A204.1 (cell line): ENCODE measurements at regions not wholly inside any gene's neighbourhood (a gene's known extent, or its start where the extent isn't known, plus 50 kb on each side); places are given as distances from the start of the nearest gene placed in this dataset.
"Not testable (repeated sequence)": the region's sequence is repeated elsewhere in the genome, so short reads cannot be mapped to it uniquely, and the experiment has no call there.

Experiments used
- FAIRE-seq: peaks from 2 replicates; lab custom pipeline; 2012; peaks lifted over from hg19 to GRCh38; lab: Jason Lieb, UNC

DNA sequence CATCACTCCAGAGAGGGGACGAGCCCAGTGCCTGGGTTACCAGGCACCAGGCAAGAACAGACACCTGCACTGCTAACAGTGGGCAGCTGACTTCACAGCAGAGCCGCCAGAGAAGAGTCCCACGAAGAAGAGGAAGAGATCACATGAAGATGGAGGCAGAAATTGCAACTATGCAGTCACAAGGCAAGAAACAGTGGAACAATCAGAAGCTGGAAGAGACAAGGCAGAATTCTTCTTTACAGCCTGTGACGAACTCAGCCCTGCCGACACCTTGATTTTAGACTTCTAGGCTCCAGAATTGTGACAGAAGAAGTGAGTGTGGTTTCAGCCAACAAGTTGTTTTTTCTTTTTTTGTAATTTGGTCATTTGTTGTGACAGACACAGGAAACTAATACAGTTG, 59.2 kb downstream of the IL12A start:
- no peak for FAIRE-seq

DNA sequence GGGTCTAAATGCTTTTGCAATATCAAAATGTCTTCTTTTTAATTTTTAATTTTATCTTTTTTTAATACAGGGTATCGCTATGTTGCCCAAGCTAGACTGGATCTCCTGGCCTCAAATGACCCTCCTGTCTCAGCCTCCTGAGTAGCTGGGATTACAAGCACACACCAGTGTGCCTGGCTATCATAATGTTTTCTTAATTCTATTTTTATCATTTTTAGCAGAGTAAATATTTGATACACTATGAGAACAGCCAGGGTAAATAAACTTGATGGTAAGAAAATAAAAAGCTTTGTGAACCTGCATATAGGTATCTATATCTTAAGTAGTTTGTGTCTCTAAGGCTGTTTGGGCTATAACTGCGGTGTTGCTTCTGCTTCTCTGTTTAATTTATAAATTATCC, 60.4 kb downstream of the IL12A start:
- no peak for FAIRE-seq

GRCh38 chr3:160049565-160049964, 60.9 kb downstream of the IL12A start:
- no peak for FAIRE-seq

- FAIRE-seq = no peak
These were observed 61.4 kb downstream of the IL12A start for GRCh38 chr3:160049988-160050387.

DNA sequence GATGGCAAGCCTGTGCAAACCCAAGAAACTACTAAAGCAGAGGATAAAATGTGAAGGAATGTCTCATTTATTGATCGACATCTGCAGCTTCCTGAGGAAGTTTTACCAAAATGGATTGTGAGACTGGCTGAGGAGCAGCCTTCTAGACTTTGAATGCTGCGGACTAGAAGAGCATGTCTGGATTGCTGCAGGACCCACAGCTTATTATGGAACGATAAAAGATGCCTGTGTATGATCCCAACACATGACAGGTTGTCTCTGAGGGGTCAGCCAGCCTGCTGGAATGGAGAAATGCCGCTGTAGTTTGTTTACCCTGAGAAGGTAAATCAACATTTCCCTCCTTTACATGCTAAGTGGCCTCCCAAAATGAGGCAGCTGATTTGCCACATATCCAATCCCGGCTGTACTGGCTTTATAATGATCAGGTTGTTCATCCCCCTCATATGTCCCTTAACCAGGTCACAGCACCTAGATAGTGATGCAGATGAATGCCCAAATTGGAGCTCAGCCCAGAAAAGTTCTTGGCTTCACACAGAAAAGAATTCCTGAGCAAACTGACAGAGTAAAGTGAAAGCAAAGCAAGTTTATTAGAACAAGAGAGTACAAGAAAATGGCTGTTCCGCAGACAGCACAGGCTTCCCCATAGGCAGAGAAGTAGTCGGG, 63.9 kb downstream of the IL12A start:
- FAIRE-seq = no peak

DNA sequence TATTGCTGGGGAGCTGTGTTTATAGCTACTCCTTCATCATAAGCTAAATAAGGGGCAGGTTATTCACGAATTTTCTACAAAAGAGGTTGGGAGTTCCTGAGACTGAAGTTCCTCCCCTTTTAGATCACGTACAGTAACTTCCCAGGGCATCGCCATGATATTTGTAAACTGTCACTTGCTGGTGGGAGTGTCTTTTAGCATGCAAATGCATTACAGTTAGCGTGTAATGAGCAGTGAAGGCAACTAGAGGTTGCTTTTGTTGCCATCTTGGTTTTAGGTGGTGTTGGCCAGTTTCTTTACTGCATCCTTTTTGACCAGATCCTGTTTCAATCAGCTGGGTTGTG, 64.4 kb downstream of the IL12A start:
- FAIRE-seq = no peak

DNA sequence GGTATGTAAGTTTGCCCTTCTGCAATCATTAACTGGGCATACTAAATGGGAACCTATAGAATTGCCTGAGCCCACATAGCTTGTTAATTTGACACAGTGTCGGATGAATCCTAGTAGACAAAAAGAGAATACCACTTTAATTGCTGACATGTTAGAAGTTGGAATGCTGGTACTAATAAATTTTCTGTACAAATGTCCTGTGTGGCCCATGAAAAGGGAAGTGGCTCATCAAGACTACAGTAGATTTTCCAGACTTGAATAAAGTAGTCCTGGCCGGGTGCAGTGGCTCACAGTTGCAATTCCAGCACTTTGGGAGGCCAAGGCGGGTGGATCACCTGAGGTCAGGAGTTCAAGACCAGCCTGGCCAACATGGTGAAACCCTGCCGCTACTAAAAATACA, 66.2 kb downstream of the IL12A start:
- not testable (repeated sequence) for FAIRE-seq

- FAIRE-seq = no peak
These were observed 67.0 kb downstream of the IL12A start for GRCh38 chr3:160055659-160056058.

DNA sequence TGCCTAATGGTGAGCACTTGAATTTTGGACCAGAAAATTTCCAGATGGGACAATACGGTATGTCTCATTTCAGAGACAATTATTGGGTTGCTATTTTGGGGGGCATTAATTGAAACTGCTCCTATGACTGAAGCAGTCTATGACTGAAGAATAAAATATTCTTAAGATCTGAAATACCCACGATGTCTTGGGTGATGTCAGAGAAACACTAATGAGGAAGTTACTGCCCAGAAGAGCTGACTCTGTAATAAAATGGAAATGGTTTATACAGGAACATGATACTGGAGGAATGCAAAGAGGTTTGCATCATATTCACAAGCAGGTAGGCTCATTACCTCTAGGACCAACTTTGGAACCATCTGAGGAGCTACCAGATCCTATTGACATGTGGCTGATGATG, 68.7 kb downstream of the IL12A start:
- FAIRE-seq = no peak

DNA sequence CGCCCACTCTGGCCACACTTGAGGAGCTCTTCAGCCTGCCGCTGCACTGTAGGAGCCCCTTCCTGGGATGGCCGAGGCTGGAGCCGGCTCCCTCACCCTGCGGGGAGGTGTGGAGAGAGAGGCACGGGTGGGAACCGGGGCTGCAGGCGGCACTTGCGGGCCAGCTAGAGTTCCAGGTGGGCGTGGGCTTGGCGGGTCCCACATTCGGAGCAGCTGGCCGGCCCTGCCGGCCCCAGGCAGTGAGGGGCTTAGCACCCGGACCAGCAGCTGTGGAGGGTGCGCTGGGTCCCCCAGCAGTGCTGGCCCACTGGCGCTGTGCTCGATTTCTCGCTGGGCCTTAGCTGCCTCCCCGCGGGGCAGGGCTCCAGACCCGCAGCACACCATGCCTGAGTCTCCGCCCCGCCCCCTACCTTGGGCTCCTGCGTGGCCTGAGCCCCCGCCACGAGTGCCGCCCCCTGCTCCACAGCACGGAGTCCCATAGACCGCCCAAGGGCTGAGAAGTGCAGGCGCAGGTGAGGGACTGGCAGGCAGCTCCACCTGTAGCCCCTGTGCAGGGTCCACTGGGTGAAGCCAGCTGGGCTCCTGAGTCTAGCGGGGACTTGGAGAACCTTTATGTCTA, 71.9 kb downstream of the IL12A start:
- FAIRE-seq = no peak

DNA sequence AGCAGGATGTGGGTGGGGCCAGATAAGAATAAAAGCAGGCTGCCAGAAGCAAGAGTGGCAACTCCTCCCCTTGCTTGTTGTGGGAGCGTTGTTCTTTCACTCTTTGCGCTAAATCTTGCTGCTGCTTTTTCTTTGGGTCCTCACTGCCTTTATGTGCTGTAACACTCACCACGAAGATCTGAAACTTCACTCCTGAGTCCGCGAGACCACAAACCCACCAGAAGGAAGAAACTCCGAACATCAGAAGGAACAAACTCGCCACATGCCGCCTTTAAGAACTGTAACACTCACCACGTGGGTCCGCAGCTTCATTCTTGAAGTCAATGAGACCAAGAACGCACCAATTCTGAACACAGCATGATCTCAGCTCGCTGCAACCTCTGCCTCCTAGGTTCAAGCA, 72.9 kb downstream of the IL12A start:
- no peak for FAIRE-seq

GRCh38 chr3:160065282-160065681, 76.6 kb downstream of the IL12A start:
- no peak for FAIRE-seq

GRCh38 chr3:160065786-160066185, 77.2 kb downstream of the IL12A start:
- no peak for FAIRE-seq

GRCh38 chr3:160069986-160070385, 81.4 kb downstream of the IL12A start:
- no peak for FAIRE-seq

GRCh38 chr3:160076519-160076918, 87.9 kb downstream of the IL12A start:
- FAIRE-seq = no peak

DNA sequence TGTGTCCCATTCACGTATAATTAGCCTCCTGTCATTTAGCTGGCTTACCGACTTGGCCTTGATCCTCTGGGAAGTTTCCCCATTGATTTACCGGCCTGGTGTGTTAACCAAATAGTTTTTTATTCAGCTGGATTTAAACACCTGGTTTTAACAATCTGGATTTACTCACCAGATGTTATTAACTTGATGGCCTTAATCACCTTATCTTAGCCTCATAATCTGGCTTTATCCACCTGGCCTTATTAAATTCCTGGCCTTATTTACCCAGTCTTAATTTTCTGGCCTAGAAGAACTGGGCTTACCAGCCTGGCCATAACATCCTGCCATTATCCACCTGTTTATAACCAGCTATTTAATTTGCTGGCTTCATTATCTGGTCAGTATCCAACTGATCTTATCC, 89.9 kb downstream of the IL12A start:
- FAIRE-seq = no peak

- no peak for FAIRE-seq
These were observed 93.4 kb downstream of the IL12A start for GRCh38 chr3:160081958-160082533.

DNA sequence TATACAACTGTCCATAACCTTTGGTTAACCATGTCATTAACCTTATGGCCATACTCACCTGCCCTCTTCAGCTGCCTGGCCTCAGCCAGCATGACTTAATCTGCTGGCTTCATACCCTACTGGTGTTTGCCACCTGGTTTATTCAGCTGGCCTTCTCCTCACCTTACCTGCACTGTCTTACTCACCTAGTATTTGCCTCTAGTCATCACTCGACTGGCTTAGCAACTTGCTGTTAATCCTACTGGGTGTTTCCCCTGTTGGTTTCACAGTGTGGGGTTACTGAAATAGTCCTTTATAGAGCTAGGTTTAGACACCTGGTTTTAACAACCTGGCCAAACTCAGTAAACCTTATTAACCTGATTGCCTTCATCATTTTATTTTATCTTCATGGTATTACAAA, 96.4 kb downstream of the IL12A start:
- FAIRE-seq = no peak

DNA sequence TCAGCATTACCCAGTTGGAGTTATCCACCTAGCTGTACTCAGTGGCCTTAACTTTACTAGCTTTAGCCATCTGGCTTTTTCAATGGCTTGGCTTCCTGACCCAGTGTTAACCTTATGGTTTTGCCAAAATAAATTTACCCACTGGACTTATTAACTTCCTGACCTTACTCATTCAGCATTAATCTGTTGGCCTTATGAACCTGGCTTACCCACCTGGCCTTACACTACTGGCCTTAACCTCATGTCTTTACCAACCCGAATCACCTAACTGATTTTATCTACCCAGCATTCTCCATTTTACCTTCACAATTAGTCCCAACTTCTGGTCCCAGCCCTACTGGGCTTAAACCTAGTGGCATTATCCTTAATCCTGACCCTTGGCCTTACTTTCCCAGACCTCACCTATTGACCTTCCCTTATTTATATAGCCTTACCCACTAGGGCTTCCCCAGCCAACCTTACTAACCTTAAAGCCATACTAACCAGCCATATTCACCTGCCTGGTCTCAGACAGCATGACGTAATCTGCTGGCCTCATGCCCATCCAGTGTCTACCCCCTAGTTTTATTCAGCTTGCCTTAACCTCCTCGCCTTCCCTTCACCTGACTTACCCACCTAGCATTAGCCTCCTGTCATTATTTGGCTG, 100.0 kb downstream of the IL12A start:
- no peak for FAIRE-seq

GRCh38 chr3:160090653-160091052, 102.0 kb downstream of the IL12A start:
- FAIRE-seq = no peak

DNA sequence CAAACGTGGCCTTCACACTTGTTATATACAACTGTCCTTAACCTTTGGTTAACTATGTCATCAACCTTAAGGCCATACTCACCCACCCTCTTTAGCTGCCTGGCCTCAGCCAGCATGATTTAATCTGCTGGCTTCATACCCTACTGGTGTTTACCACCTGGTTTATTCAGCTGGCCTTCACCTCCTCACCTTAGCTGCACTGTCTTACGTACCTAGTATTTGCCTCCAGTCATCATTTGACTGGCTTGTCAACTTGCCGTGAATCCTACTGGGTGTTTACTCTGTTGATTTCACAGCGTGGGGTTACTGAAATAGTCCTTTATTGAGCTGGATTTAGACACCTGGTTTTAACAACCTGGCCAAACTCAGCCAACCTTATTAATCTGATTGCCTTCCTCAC, 102.8 kb downstream of the IL12A start:
- no peak for FAIRE-seq

DNA sequence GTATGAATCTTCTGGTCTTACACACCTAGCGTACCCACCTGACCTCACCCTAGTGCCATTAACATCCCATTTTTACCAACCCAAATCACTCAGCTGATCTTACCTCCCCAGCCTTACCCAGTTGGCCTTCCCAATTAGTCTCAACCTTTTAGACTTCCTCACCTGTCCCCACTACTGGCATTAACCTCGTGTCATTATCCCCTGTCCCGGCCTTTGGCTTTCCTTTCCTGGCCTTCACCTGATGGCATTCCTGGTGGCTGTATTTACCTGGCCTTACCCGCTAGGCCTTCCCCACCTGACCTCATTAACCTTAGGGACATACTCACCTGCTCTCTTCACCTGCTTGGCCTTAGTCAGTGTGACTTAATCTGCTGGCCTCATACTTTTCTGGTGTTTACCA, 104.1 kb downstream of the IL12A start:
- FAIRE-seq = no peak

GRCh38 chr3:160094562-160094961, 105.9 kb downstream of the IL12A start:
- no peak for FAIRE-seq

DNA sequence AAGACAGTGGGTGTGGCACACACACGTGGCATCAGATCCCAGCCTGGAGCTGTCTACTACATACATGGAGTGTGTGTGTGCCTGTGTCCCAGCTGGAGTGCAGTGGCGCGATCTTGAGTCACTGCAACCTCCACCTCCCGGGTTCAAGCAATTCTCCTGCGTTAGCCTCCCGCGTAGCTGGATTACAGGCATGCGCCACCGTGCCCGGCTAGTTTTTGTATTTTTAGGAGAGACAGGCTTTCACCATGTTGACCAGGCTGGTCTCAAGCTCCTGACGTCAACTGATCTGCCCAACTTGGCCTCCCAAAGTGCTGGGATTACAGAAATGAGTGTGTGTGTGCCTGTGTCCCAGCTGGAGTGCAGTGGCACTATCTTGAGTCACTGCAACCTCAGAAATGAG, 108.8 kb downstream of the IL12A start:
- FAIRE-seq = no peak
